DND-41 (cell line): ENCODE measurements at regions not wholly inside any gene's neighbourhood (a gene's known extent, or its start where the extent isn't known, plus 50 kb on each side); places are given as distances from the start of the nearest gene placed in this dataset.

Source experiments
- ATAC-seq: fragments of 200-7000 bp; cut with Tn5 transposase; 3 replicates; pipeline ENCODE4 v1.9.1; 2021; ENCODE audit warnings: low read depth; ENCODE audit not compliant: insufficient read depth
- DNase-seq: peaks from one replicate; pipeline ENCODE4 v3.0.0-alpha.2; 2020
- H2AFZ ChIP-seq: 2 replicates; pipeline ENCODE4 v1.6.0; 2012; ENCODE audit warnings: low read depth, low read length
- H3K27ac ChIP-seq: 2 replicates; pipeline ENCODE4 v1.5.1; 2012; ENCODE audit warnings: low read length, inconsistent platforms
- H3K27me3 ChIP-seq: fragments of 200-600 bp; sonication (generic); 2 replicates; pipeline ENCODE4 v1.6.0; 2012; ENCODE audit warnings: low read length, mild to moderate bottlenecking, inconsistent platforms; ENCODE audit not compliant: insufficient read depth, poor library complexity
- H3K36me3 ChIP-seq: 2 replicates; pipeline ENCODE4 v1.5.1; 2012; ENCODE audit warnings: low read length, inconsistent platforms; ENCODE audit not compliant: insufficient read depth
- H3K4me1 ChIP-seq: 2 replicates; pipeline ENCODE4 v1.5.1; 2012; ENCODE audit warnings: mild to moderate bottlenecking, low read length; ENCODE audit not compliant: insufficient read depth
- H3K4me2 ChIP-seq: 2 replicates; pipeline ENCODE4 v1.6.0; 2012; ENCODE audit warnings: mild to moderate bottlenecking, moderate library complexity, low read length, inconsistent platforms; ENCODE audit not compliant: insufficient read depth
- H3K4me3 ChIP-seq, 2 experiments: fragments of 200-600 bp in 1 of 2; shearing (Covaris generic) in 1 of 2; 2 replicates each; pipeline ENCODE4 v1.5.1; 2012 to 2016; ENCODE audit warnings: inconsistent platforms in 2 of 2, low read length in 2 of 2, mild to moderate bottlenecking in 2 of 2, low read depth in 1 of 2, moderate library complexity in 1 of 2
- H3K79me2 ChIP-seq: 2 replicates; pipeline ENCODE4 v1.6.0; 2012; ENCODE audit warnings: low read length, inconsistent platforms; ENCODE audit not compliant: insufficient read depth
- H3K9ac ChIP-seq: 2 replicates; pipeline ENCODE4 v1.6.0; 2012; ENCODE audit warnings: low read depth, mild to moderate bottlenecking, inconsistent platforms, low read length, moderate library complexity
- H3K9me3 ChIP-seq: 2 replicates; pipeline ENCODE4 v1.5.1; 2012; ENCODE audit warnings: low read length, moderate library complexity, mild to moderate bottlenecking, inconsistent platforms; ENCODE audit not compliant: insufficient read depth, severe bottlenecking
- H4K20me1 ChIP-seq: 2 replicates; pipeline ENCODE4 v1.6.0; 2012; ENCODE audit warnings: low read length; ENCODE audit not compliant: insufficient read depth
- EZH2 ChIP-seq: IDR thresholded peaks from 3 replicates; pipeline ENCODE4 v1.6.1; 2012; ENCODE audit warnings: borderline replicate concordance, low read depth, mild to moderate bottlenecking, moderate library complexity, low read length, inconsistent platforms; ENCODE audit not compliant: severe bottlenecking
- TF ChIP-seq, protein P1 (sequence below): IDR thresholded peaks from 2 replicates; pipeline ENCODE4 v1.5.1; 2012; ENCODE audit warnings: borderline replicate concordance, low read length, moderate library complexity, mild to moderate bottlenecking; ENCODE audit not compliant: poor library complexity, severe bottlenecking; ENCODE audit errors: extremely low read depth

DNA sequence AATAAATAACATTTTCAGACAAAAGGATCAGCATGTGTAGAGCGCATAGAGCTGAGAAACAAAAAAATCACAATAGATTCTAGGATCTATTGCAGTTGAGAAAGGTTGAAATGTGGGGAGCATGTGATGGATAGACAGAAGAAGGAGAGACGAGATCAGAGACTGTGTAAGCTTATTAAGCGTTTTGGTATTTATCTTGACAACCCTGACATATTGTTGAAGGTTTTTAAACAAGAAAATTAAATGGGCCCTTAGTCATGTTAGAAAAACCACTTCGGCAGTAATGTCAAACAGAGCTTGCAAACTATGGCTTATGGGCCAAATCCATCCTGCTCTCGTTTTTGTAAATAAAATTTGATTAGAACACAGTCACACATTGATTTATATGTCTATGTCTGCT is 200.5 kb upstream of the KLF4 start:
- Histone ChIP-seq H3K4me1 (no peaks in the 10 kb centered on the region), H3K27me3 (no peaks in the 10 kb centered on the region), H3K4me2 (no peak overlapping the region), H3K27ac (no peak overlapping the region), H3K9me3 (no peaks in the 10 kb centered on the region), H4K20me1 (no peaks in the 10 kb centered on the region), H3K79me2 (no peaks in the 10 kb centered on the region), H3K4me3 (no peak overlapping the region), H3K9ac (no peak overlapping the region), H3K36me3 (no peaks in the 10 kb centered on the region), H2AFZ (no peak overlapping the region)
- ATAC-seq (no peak), DNase-seq (no peak)
- TF ChIP-seq, protein P1, sequence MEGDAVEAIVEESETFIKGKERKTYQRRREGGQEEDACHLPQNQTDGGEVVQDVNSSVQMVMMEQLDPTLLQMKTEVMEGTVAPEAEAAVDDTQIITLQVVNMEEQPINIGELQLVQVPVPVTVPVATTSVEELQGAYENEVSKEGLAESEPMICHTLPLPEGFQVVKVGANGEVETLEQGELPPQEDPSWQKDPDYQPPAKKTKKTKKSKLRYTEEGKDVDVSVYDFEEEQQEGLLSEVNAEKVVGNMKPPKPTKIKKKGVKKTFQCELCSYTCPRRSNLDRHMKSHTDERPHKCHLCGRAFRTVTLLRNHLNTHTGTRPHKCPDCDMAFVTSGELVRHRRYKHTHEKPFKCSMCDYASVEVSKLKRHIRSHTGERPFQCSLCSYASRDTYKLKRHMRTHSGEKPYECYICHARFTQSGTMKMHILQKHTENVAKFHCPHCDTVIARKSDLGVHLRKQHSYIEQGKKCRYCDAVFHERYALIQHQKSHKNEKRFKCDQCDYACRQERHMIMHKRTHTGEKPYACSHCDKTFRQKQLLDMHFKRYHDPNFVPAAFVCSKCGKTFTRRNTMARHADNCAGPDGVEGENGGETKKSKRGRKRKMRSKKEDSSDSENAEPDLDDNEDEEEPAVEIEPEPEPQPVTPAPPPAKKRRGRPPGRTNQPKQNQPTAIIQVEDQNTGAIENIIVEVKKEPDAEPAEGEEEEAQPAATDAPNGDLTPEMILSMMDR, result no peak
- TF ChIP-seq EZH2, result no peak

DNA sequence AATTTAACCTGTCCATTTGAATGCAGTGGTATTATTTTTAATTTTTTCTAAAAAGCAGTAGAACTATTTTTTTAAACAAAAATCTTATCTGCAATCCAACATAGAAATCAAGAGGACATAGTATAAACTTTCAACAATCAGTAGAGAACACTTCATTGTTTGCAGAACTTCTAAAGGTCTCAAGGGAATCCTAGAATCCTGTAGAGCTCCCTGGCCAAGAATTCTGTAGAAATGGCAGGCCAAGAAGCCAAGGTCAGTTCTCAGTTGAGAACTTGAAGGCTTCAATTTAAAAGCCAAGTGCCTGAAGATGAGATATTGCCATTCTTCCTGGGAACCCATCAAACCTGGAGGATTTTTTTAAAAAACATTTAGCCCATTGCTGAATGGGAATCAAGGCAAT is 199.2 kb upstream of the KLF4 start:
- H3K4me1 ChIP-seq, result no peaks in the 10 kb centered on the region
- no peak overlapping the region for H3K4me3 ChIP-seq
- H3K27me3 ChIP-seq, result no peaks in the 10 kb centered on the region
- H3K9me3 ChIP-seq, result no peaks in the 10 kb centered on the region
- TF ChIP-seq EZH2, result no peak
- TF ChIP-seq, protein P1, result no peak
- DNase-seq (no peak), ATAC-seq (no peak)
- H3K27ac ChIP-seq, result no peak overlapping the region
- H3K4me2 ChIP-seq, result no peak overlapping the region
- no peak overlapping the region for H3K9ac ChIP-seq
- H2AFZ ChIP-seq, result no peak overlapping the region
- no peaks in the 10 kb centered on the region for H3K36me3 ChIP-seq
- no peaks in the 10 kb centered on the region for H4K20me1 ChIP-seq
- H3K79me2 ChIP-seq, result no peaks in the 10 kb centered on the region

DNA sequence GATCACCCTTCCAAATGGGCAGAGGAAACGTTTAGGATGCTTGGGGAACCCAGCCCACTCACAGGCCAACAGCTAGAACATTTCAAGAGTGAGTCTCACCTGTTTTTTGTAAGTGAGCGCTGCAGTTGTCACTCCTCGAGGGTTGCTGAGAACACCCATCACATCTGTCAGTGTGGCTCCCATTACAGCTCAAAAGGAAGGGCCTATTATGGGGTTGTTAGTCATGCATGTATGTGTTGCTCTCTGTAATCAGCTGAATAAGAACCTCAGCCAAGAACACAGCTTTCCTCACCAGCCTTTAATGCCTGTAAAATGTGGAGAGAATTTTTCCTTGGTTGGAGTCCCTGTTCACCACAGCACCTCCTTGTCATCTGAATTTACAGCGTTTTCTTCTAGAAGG is 196.3 kb upstream of the KLF4 start:
- Histone ChIP-seq H2AFZ (no peak overlapping the region), H3K4me3 (no peak overlapping the region), H3K27me3 (no peaks in the 10 kb centered on the region), H3K36me3 (no peaks in the 10 kb centered on the region), H3K27ac (no peak overlapping the region), H3K4me1 (no peaks in the 10 kb centered on the region), H3K79me2 (no peaks in the 10 kb centered on the region), H3K9me3 (no peaks in the 10 kb centered on the region), H3K4me2 (no peak overlapping the region), H3K9ac (no peak overlapping the region), H4K20me1 (no peaks in the 10 kb centered on the region)
- DNase-seq, result no peak
- no peak for TF ChIP-seq EZH2
- TF ChIP-seq, protein P1, result no peak
- no peak for ATAC-seq

DNA sequence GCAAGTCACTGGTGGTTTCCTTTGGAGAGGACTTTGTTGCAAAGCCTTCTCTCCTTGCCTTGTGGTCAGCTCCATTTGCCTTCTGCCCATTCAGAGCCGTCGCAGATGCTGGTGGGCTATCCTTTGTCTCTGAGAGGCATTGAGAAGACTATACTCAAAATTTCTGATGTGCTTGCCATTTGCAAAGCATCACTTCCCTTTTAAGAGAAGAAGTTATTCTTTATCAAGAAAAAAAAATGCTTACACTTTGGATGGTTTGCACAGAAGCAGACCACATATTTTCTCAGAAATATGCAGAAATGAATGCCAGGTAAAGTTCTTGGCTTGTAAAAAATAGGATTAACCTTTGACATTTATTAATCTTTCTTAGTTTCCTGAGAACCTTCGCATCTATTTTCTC is 195.8 kb upstream of the KLF4 start:
- Histone ChIP-seq H3K79me2 (no peaks in the 10 kb centered on the region), H3K36me3 (no peaks in the 10 kb centered on the region), H4K20me1 (no peaks in the 10 kb centered on the region), H3K9ac (no peak overlapping the region), H2AFZ (no peak overlapping the region), H3K4me2 (no peak overlapping the region), H3K4me1 (no peaks in the 10 kb centered on the region), H3K27me3 (no peaks in the 10 kb centered on the region), H3K4me3 (no peak overlapping the region), H3K9me3 (no peaks in the 10 kb centered on the region), H3K27ac (no peak overlapping the region)
- ATAC-seq (no peak), DNase-seq (no peak)
- TF ChIP-seq, protein P1, result no peak
- no peak for TF ChIP-seq EZH2
